A673 (cell line): ENCODE measurements at regions not wholly inside any gene's neighbourhood (a gene's known extent, or its start where the extent isn't known, plus 50 kb on each side); places are given as distances from the start of the nearest gene placed in this dataset.

ENCODE experiments used
- BruUV-seq: library from RNA; stranded (reverse); fragments of 400-500 nt; replicated peaks from 2 replicates; lab custom pipeline; 2021; lab: Mats Ljungman, UMichigan
- CTCF ChIA-PET: fragments of 300-600 bp; sonication (Branson Sonifier 250); formaldehyde crosslinking; loops from one replicate; lab custom pipeline; 2022; ENCODE audit warnings: antibody characterized with exemption; lab: Charles Lee
- POLR2A ChIA-PET: fragments of 300-600 bp; sonication (Branson Sonifier 250); formaldehyde crosslinking; loops from one replicate; lab custom pipeline; 2022; ENCODE audit warnings: antibody characterized with exemption; ENCODE audit not compliant: low non-redundant PET; lab: Charles Lee
- DNase-seq: peaks from one replicate; pipeline ENCODE4 v3.0.0-alpha.2; 2015; ENCODE audit warnings: low spot score
- H3K27ac ChIP-seq: fragments of 200-600 bp; sonication (generic); 2 replicates; pipeline ENCODE4 v1.5.1; 2016; ENCODE audit warnings: mixed run types, low read depth, mild to moderate bottlenecking, mixed read lengths, antibody characterized with exemption, low read length; ENCODE audit not compliant: poor library complexity, severe bottlenecking
- H3K27me3 ChIP-seq: fragments of 200-600 bp; sonication (generic); replicated peaks from 2 replicates; pipeline ENCODE4 v1.6.1; 2017; ENCODE audit warnings: mixed run types, low read depth, mild to moderate bottlenecking, mixed read lengths, antibody characterized with exemption, low read length; ENCODE audit not compliant: insufficient read depth, poor library complexity
- H3K36me3 ChIP-seq: fragments of 200-600 bp; sonication (generic); 2 replicates; pipeline ENCODE4 v1.6.1; 2016; ENCODE audit warnings: mixed run types, mild to moderate bottlenecking, mixed read lengths, antibody characterized with exemption, low read length; ENCODE audit not compliant: insufficient read depth, poor library complexity, severe bottlenecking
- H3K4me1 ChIP-seq: fragments of 200-600 bp; sonication (generic); 2 replicates; pipeline ENCODE4 v1.6.1; 2017; ENCODE audit warnings: mixed run types, mild to moderate bottlenecking, mixed read lengths, antibody characterized with exemption, low read length; ENCODE audit not compliant: insufficient read depth, poor library complexity, severe bottlenecking
- H3K4me3 ChIP-seq: fragments of 200-600 bp; sonication (generic); 2 replicates; pipeline ENCODE4 v1.5.1; 2016; ENCODE audit warnings: low read depth, mixed run types, mild to moderate bottlenecking, mixed read lengths, low read length; ENCODE audit not compliant: poor library complexity, severe bottlenecking
- H3K9me3 ChIP-seq: fragments of 200-600 bp; sonication (generic); 2 replicates; pipeline ENCODE4 v1.6.1; 2016; ENCODE audit warnings: mixed run types, low read depth, mild to moderate bottlenecking, mixed read lengths, antibody characterized with exemption, low read length; ENCODE audit not compliant: poor library complexity, severe bottlenecking
- CTCF ChIP-seq: fragments of 300-800, 200-600 bp; sonication (generic); conservative IDR thresholded peaks from 2 replicates; pipeline ENCODE4 v1.5.1; 2017; ENCODE audit warnings: low read depth, mild to moderate bottlenecking, antibody characterized with exemption, low read length, moderate library complexity, mixed read lengths
- EZH2 ChIP-seq: fragments of 200-600 bp; sonication (generic); IDR thresholded peaks from 2 replicates; pipeline ENCODE4 v1.6.1; 2017; ENCODE audit warnings: borderline replicate concordance, low read depth, mild to moderate bottlenecking, mixed read lengths, antibody characterized with exemption, low read length; ENCODE audit not compliant: poor library complexity, severe bottlenecking
- intact Hi-C: fragments of 100-400 bp; cut with micrococcal nuclease; formaldehyde crosslinking; loops from one replicate; pipeline ENCODE4 v1.10.0; 2022; ENCODE audit not compliant: unreplicated experiment

- H3K27ac ChIP-seq: no peak overlapping the region
- H3K4me1 ChIP-seq: no peaks in the 10 kb centered on the region
- no peak overlapping the region for H3K4me3 ChIP-seq
- CTCF ChIA-PET: no interaction called here
- TF ChIP-seq EZH2 (no peak), CTCF (no peak)
- no peaks in the 10 kb centered on the region for H3K27me3 ChIP-seq
- no TSS peak for BruUV-seq
- POLR2A ChIA-PET: no interaction called here
- H3K36me3 ChIP-seq: no peaks in the 10 kb centered on the region
- no peak for DNase-seq
- no peaks in the 10 kb centered on the region for H3K9me3 ChIP-seq
- intact Hi-C loops: no loop called here
These were observed 1568.9 kb upstream of the ACO1 start for GRCh38 chr9:30815585-30815984.

- ChIA-PET POLR2A (no interaction called here), CTCF (no interaction called here)
- Histone ChIP-seq H3K36me3 (no peaks in the 10 kb centered on the region), H3K4me3 (no peak overlapping the region), H3K27ac (no peak overlapping the region), H3K27me3 (no peaks in the 10 kb centered on the region), H3K4me1 (no peaks in the 10 kb centered on the region), H3K9me3 (no peaks in the 10 kb centered on the region)
- DNase-seq: peak; percentile 46
- intact Hi-C loops: no loop called here
- BruUV-seq: no TSS peak
- no peak for TF ChIP-seq EZH2
- no peak for TF ChIP-seq CTCF
These were observed 1539.3 kb upstream of the ACO1 start for GRCh38 chr9:30845136-30845535.

GRCh38 chr9:30846651-30847050 lies 1537.8 kb upstream of the ACO1 start:
- no peaks in the 10 kb centered on the region for H3K9me3 ChIP-seq
- no peaks in the 10 kb centered on the region for H3K4me1 ChIP-seq
- no peaks in the 10 kb centered on the region for H3K36me3 ChIP-seq
- ChIA-PET POLR2A (no interaction called here), CTCF (no interaction called here)
- TF ChIP-seq EZH2: no peak
- TF ChIP-seq CTCF: no peak
- H3K27me3 ChIP-seq: no peaks in the 10 kb centered on the region
- intact Hi-C loops: no loop called here
- DNase-seq: no peak
- H3K4me3 ChIP-seq: no peak overlapping the region
- no TSS peak for BruUV-seq
- H3K27ac ChIP-seq: no peak overlapping the region
